ENCODE measurements at regions not wholly inside any gene's neighbourhood (a gene's known extent, or its start where the extent isn't known, plus 50 kb on each side); places are given as distances from the start of the nearest gene placed in this dataset.

- H3K4me1 ChIP-seq, result no peaks in the 10 kb centered on the region
- H3K4me3 ChIP-seq, result no peak overlapping the region
- DNase-seq, result no peak
- TF ChIP-seq, protein P1, sequence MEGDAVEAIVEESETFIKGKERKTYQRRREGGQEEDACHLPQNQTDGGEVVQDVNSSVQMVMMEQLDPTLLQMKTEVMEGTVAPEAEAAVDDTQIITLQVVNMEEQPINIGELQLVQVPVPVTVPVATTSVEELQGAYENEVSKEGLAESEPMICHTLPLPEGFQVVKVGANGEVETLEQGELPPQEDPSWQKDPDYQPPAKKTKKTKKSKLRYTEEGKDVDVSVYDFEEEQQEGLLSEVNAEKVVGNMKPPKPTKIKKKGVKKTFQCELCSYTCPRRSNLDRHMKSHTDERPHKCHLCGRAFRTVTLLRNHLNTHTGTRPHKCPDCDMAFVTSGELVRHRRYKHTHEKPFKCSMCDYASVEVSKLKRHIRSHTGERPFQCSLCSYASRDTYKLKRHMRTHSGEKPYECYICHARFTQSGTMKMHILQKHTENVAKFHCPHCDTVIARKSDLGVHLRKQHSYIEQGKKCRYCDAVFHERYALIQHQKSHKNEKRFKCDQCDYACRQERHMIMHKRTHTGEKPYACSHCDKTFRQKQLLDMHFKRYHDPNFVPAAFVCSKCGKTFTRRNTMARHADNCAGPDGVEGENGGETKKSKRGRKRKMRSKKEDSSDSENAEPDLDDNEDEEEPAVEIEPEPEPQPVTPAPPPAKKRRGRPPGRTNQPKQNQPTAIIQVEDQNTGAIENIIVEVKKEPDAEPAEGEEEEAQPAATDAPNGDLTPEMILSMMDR (IDR thresholded peaks at IDR 0.05), result no peak
- H3K27ac ChIP-seq, result no peak overlapping the region
- H3K27me3 ChIP-seq (ENCODE audit: insufficient read depth in 3 of 3, low read length in 2 of 3), result no peaks in the 10 kb centered on the region
- WGBS, 3 donors, result 70 to 89% (median 84%) methylated on average over 2 of the region's 2 CpGs
- intact Hi-C loops (cut with DNase I), result no loop called here
- no peaks in the 10 kb centered on the region for H3K36me3 ChIP-seq (ENCODE audit: insufficient read depth in 1 of 2, low read depth in 1 of 2)
- ATAC-seq, result no peak
- H3K9me3 ChIP-seq, result no peaks in the 10 kb centered on the region
These were observed 87.8 kb downstream of the SPRING1 start for GRCh38 chr12:116650062-116650461.

- TF ChIP-seq, protein P1 (IDR thresholded peaks at IDR 0.05), result no peak
- intact Hi-C loops (cut with DNase I), result no loop called here
- no peaks in the 10 kb centered on the region for H3K9me3 ChIP-seq
- WGBS, 3 donors, result 29 to 34% (median 33%) methylated on average over 4 of the region's 4 CpGs
- ATAC-seq, result no peak
- DNase-seq, result no peak
- no peaks in the 10 kb centered on the region for H3K27me3 ChIP-seq (ENCODE audit: insufficient read depth in 3 of 3, low read length in 2 of 3)
- H3K4me3 ChIP-seq, result no peak overlapping the region
- no peaks in the 10 kb centered on the region for H3K36me3 ChIP-seq (ENCODE audit: insufficient read depth in 1 of 2, low read depth in 1 of 2)
- H3K27ac ChIP-seq, result no peak overlapping the region
- H3K4me1 ChIP-seq, result no peaks in the 10 kb centered on the region
These were observed 88.6 kb downstream of the MAP1LC3B2 start for GRCh38 chr12:116647813-116648212.

- TF ChIP-seq, protein P1 (IDR thresholded peaks at IDR 0.05), result no peak
- Histone ChIP-seq H3K27ac (no peak overlapping the region), H3K27me3 (ENCODE audit: insufficient read depth in 3 of 3, low read length in 2 of 3) (no peaks in the 10 kb centered on the region), H3K4me3 (no peak overlapping the region), H3K36me3 (ENCODE audit: insufficient read depth in 1 of 2, low read depth in 1 of 2) (no peaks in the 10 kb centered on the region), H3K4me1 (no peaks in the 10 kb centered on the region), H3K9me3 (no peaks in the 10 kb centered on the region)
- no peak for ATAC-seq
- no peak for DNase-seq
- intact Hi-C loops (cut with DNase I), result no loop called here
These were observed 87.7 kb downstream of the MAP1LC3B2 start for GRCh38 chr12:116646901-116647300.

GRCh38 chr12:116644806-116645205 is 85.6 kb downstream of the MAP1LC3B2 start:
- Histone ChIP-seq H3K4me3 (no peak overlapping the region), H3K4me1 (no peaks in the 10 kb centered on the region), H3K27ac (no peak overlapping the region), H3K36me3 (ENCODE audit: insufficient read depth in 1 of 2, low read depth in 1 of 2) (no peaks in the 10 kb centered on the region), H3K9me3 (no peaks in the 10 kb centered on the region), H3K27me3 (ENCODE audit: insufficient read depth in 3 of 3, low read length in 2 of 3) (no peaks in the 10 kb centered on the region)
- no peak for DNase-seq
- WGBS, 3 donors, result 87 to 95% (median 92%) methylated on average over 3 of the region's 3 CpGs
- intact Hi-C loops (cut with DNase I), result no loop called here
- ATAC-seq, result no peak
- TF ChIP-seq, protein P1 (IDR thresholded peaks at IDR 0.05), result no peak

GRCh38 chr12:116642683-116643082 is 83.5 kb downstream of the MAP1LC3B2 start:
- H3K9me3 ChIP-seq, result no peaks in the 10 kb centered on the region
- H3K27ac ChIP-seq, result no peak overlapping the region
- 73 to 77% (median 77%) methylated on average over 2 of the region's 2 CpGs for WGBS, 3 donors
- DNase-seq, result no peak
- intact Hi-C loops (cut with DNase I), result no loop called here
- H3K27me3 ChIP-seq (ENCODE audit: insufficient read depth in 3 of 3, low read length in 2 of 3), result no peaks in the 10 kb centered on the region
- H3K36me3 ChIP-seq (ENCODE audit: insufficient read depth in 1 of 2, low read depth in 1 of 2), result no peaks in the 10 kb centered on the region
- ATAC-seq, result no peak
- no peaks in the 10 kb centered on the region for H3K4me1 ChIP-seq
- TF ChIP-seq, protein P1 (IDR thresholded peaks at IDR 0.05), result no peak
- H3K4me3 ChIP-seq, result no peak overlapping the region

All from psoas muscle (tissue), 7 donors.